BE2C (cell line): ENCODE measurements at regions not wholly inside any gene's neighbourhood (a gene's known extent, or its start where the extent isn't known, plus 50 kb on each side); places are given as distances from the start of the nearest gene placed in this dataset.

ENCODE experiments used
- DNase-seq: peaks from one replicate; pipeline ENCODE4 v3.0.0-alpha.2; 2020
- H3K27me3 ChIP-seq: fragments of 250-450 bp; sonication (Bioruptor Pico); 2 replicates; pipeline ENCODE4 v1.5.1; 2020; ENCODE audit warnings: mild to moderate bottlenecking
- H3K36me3 ChIP-seq: fragments of 250-450 bp; sonication (Bioruptor Pico); 2 replicates; pipeline ENCODE4 v1.5.1; 2020; ENCODE audit warnings: mild to moderate bottlenecking
- H3K4me1 ChIP-seq: fragments of 250-450 bp; sonication (Bioruptor Pico); 2 replicates; pipeline ENCODE4 v1.5.1; 2020
- H3K4me3 ChIP-seq: 2 replicates; pipeline ENCODE4 v1.5.1; 2011; ENCODE audit warnings: low read depth, low read length
- H3K9me3 ChIP-seq: fragments of 250-450 bp; sonication (Bioruptor Pico); 2 replicates; pipeline ENCODE4 v1.5.1; 2020
- CTCF ChIP-seq: IDR thresholded peaks from 2 replicates; pipeline ENCODE4 v1.5.1; 2012; ENCODE audit warnings: mild to moderate bottlenecking, low read depth, low read length

GRCh38 chr15:70347321-70348225 lies 249.9 kb upstream of the TLE3 start:
- peaks cover 35% of the 10 kb centered on the region for H3K4me1 ChIP-seq
- DNase-seq = no peak
- no peaks in the 10 kb centered on the region for H3K36me3 ChIP-seq
- TF ChIP-seq CTCF = no peak
- H3K4me3 ChIP-seq = no peak overlapping the region
- no peaks in the 10 kb centered on the region for H3K9me3 ChIP-seq
- H3K27me3 ChIP-seq = no peaks in the 10 kb centered on the region

- Histone ChIP-seq H3K4me3 (no peak overlapping the region), H3K36me3 (no peaks in the 10 kb centered on the region), H3K9me3 (no peaks in the 10 kb centered on the region), H3K27me3 (no peaks in the 10 kb centered on the region), H3K4me1 (peaks cover 45% of the 10 kb centered on the region)
- no peak for TF ChIP-seq CTCF
- DNase-seq = no peak
Observed at GRCh38 chr15:70345251-70346019, 247.7 kb upstream of the TLE3 start.

GRCh38 chr15:70344666-70345065 lies 246.9 kb upstream of the TLE3 start:
- no peak for TF ChIP-seq CTCF
- Histone ChIP-seq H3K4me3 (no peak overlapping the region), H3K36me3 (no peaks in the 10 kb centered on the region), H3K4me1 (peaks cover 48% of the 10 kb centered on the region), H3K9me3 (no peaks in the 10 kb centered on the region), H3K27me3 (no peaks in the 10 kb centered on the region)
- DNase-seq = no peak

- Histone ChIP-seq H3K27me3 (no peaks in the 10 kb centered on the region), H3K9me3 (no peaks in the 10 kb centered on the region), H3K4me1 (peaks cover 49% of the 10 kb centered on the region), H3K36me3 (no peaks in the 10 kb centered on the region), H3K4me3 (no peak overlapping the region)
- DNase-seq = no peak
- TF ChIP-seq CTCF = no peak
Observed at GRCh38 chr15:70343961-70344621, 246.4 kb upstream of the TLE3 start.

GRCh38 chr15:70342554-70343548 lies 245.1 kb upstream of the TLE3 start:
- DNase-seq = peak; percentile 88
- TF ChIP-seq CTCF = no peak
- Histone ChIP-seq H3K27me3 (no peaks in the 10 kb centered on the region), H3K4me3 (no peak overlapping the region), H3K9me3 (no peaks in the 10 kb centered on the region), H3K36me3 (no peaks in the 10 kb centered on the region), H3K4me1 (peaks cover 46% of the 10 kb centered on the region)
